Tibial nerve (tissue), 4 donors: ENCODE measurements at regions not wholly inside any gene's neighbourhood (a gene's known extent, or its start where the extent isn't known, plus 50 kb on each side); places are given as distances from the start of the nearest gene placed in this dataset.

Source experiments
- DNase-seq, 2 donors: peaks; one replicate each; pipeline ENCODE4 v3.0.0-alpha.2; 2019; ENCODE audit warnings: low spot score in 2 of 2
- H3K27ac ChIP-seq, 4 donors: fragments of 200-600 bp; sonication (generic) in 3 of 4; one replicate each; pipeline ENCODE4 v1.5.1; 2017 to 2019; ENCODE audit warnings: mild to moderate bottlenecking in 1 of 4
- H3K27me3 ChIP-seq, 2 donors: fragments of 200-600 bp; sonication (generic) in 1 of 2; one replicate each; pipeline versions ENCODE4 v1.5.1 to v1.6.0; 2017 to 2019
- H3K36me3 ChIP-seq, 3 donors: fragments of 200-600 bp; sonication (generic); one replicate each; pipeline ENCODE4 v1.5.1; 2018 to 2019
- H3K4me1 ChIP-seq, 4 donors: fragments of 200-600 bp; sonication (generic) in 3 of 4; one replicate each; pipeline ENCODE4 v1.5.1; 2017 to 2019
- H3K4me3 ChIP-seq, 4 donors: fragments of 200-600 bp; sonication (generic) in 3 of 4; one replicate each; pipeline ENCODE4 v1.5.1; 2017 to 2019; ENCODE audit warnings: mild to moderate bottlenecking in 1 of 4, moderate library complexity in 1 of 4
- H3K9me3 ChIP-seq, 4 donors: fragments of 200-600 bp; sonication (generic) in 3 of 4; one replicate each; pipeline ENCODE4 v1.5.1; 2017 to 2019
- EP300 ChIP-seq, 2 donors: sonication (generic); formaldehyde crosslinking; IDR thresholded peaks; one replicate each; pipeline ENCODE4 v1.6.1; 2017; ENCODE audit warnings: antibody characterized with exemption in 2 of 2, mild to moderate bottlenecking in 1 of 2
- POLR2A ChIP-seq, 2 donors: fragments of 450-650 bp; IDR thresholded peaks; one replicate each; pipeline ENCODE4 v1.6.1; 2017; ENCODE audit warnings: antibody characterized with exemption in 2 of 2, mild to moderate bottlenecking in 2 of 2, moderate library complexity in 2 of 2
- WGBS, 2 donors: methylation state at CpG; one replicate each; pipeline ENCODE4 v1.1.5; 2018; 5-methylcytosine and 5-hydroxymethylcytosine counted together
- TF ChIP-seq, protein P1 (sequence below), 5 experiments: fragments of 200-600 bp in 3 of 5; fragments of 450-650 bp in 2 of 5; sonication (generic) in 3 of 5; IDR thresholded peaks; one replicate each; pipeline ENCODE4 v1.5.1; 2016 to 2019; ENCODE audit warnings: antibody characterized with exemption in 5 of 5, mild to moderate bottlenecking in 3 of 5, moderate library complexity in 2 of 5

DNA sequence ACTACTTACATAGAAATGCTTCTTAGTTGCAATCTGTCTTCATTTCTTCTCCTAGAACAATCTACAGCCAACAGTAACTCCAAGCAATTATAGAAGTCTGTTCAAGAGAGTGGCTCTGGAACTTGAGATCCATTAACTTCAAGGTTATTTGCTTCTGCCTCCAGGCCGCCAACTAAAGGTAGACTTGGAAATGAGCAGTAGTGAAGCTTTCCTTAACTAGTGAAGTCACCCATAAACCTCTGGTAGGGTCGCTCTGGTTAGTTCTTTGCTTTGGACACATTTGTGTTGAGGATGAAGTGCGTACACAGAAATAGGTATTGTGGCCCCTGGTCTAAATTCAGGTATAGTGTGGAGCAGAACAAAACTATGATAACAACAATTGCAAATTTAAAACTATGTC lies 809.9 kb upstream of the RGS18 start:
- no peak for DNase-seq
- WGBS, 2 donors: 93 to 94% methylated on average over 3 of the region's 3 CpGs

DNA sequence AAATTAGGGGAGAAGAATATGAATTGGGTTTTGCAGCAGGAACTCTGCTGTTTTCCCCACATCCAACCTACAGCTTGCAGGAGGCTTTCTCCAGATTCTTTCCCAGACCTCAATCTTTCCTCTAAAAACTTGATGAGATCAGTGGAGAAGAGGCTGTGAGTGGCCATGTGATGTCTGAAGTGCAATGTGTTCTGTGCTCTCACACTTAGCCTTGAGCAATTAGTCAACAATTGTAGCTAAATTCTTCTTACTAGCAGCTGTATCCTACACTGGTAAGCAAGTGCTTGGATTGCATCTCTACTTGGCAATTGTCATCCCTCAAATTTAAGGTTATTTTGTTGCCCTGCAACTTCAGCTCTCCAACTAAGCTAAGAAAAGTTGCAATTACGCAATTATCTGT lies 807.3 kb upstream of the RGS18 start:
- no peak overlapping the region for H3K4me3 ChIP-seq
- no peak for DNase-seq
- no peaks in the 10 kb centered on the region for H3K36me3 ChIP-seq
- H3K27ac ChIP-seq: no peak overlapping the region
- H3K27me3 ChIP-seq: no peaks in the 10 kb centered on the region
- TF ChIP-seq POLR2A (IDR thresholded peaks at IDR 0.05): no peak
- TF ChIP-seq EP300 (IDR thresholded peaks at IDR 0.05): no peak
- TF ChIP-seq, protein P1, sequence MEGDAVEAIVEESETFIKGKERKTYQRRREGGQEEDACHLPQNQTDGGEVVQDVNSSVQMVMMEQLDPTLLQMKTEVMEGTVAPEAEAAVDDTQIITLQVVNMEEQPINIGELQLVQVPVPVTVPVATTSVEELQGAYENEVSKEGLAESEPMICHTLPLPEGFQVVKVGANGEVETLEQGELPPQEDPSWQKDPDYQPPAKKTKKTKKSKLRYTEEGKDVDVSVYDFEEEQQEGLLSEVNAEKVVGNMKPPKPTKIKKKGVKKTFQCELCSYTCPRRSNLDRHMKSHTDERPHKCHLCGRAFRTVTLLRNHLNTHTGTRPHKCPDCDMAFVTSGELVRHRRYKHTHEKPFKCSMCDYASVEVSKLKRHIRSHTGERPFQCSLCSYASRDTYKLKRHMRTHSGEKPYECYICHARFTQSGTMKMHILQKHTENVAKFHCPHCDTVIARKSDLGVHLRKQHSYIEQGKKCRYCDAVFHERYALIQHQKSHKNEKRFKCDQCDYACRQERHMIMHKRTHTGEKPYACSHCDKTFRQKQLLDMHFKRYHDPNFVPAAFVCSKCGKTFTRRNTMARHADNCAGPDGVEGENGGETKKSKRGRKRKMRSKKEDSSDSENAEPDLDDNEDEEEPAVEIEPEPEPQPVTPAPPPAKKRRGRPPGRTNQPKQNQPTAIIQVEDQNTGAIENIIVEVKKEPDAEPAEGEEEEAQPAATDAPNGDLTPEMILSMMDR (IDR thresholded peaks at IDR 0.05): no peak
- no peaks in the 10 kb centered on the region for H3K4me1 ChIP-seq
- no peaks in the 10 kb centered on the region for H3K9me3 ChIP-seq
- 0% methylated on average over 1 of the region's 1 CpG for WGBS, 2 donors

More for the DNA sequence above, 809.9 kb upstream of the RGS18 start:
- TF ChIP-seq, protein P1 (IDR thresholded peaks at IDR 0.05): no peak
- TF ChIP-seq EP300 (IDR thresholded peaks at IDR 0.05) (no peak), POLR2A (IDR thresholded peaks at IDR 0.05) (no peak)
- Histone ChIP-seq H3K4me3 (no peak overlapping the region), H3K9me3 (no peaks in the 10 kb centered on the region), H3K27me3 (no peaks in the 10 kb centered on the region), H3K4me1 (no peaks in the 10 kb centered on the region), H3K27ac (no peak overlapping the region), H3K36me3 (no peaks in the 10 kb centered on the region)

DNA sequence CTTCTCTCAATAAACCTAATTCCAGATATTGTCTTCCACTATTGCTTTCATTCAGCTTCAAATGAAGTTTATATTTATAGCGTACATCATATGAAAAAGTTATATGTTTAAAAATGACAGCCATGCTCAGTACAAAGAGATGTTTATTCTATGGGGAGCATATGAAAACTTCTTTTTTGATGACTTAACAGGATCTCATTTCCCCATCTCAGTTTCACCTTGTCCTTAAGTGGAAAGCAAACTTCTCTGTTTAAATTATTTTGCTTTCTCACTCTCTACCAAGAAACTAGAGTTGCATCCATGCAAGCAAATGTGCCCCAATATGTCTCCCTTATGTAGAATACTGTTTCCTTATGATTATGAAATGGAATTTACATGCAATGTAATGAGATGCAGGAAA lies 799.5 kb upstream of the RGS18 start:
- Histone ChIP-seq H3K9me3 (no peaks in the 10 kb centered on the region), H3K36me3 (no peaks in the 10 kb centered on the region), H3K4me3 (no peak overlapping the region), H3K4me1 (no peaks in the 10 kb centered on the region), H3K27me3 (no peaks in the 10 kb centered on the region), H3K27ac (no peak overlapping the region)
- no peak for TF ChIP-seq EP300 (IDR thresholded peaks at IDR 0.05)
- TF ChIP-seq POLR2A (IDR thresholded peaks at IDR 0.05): no peak
- TF ChIP-seq, protein P1 (IDR thresholded peaks at IDR 0.05): no peak
- no peak for DNase-seq
- WGBS, 2 donors: 78 to 84% methylated on average over 1 of the region's 1 CpG

DNA sequence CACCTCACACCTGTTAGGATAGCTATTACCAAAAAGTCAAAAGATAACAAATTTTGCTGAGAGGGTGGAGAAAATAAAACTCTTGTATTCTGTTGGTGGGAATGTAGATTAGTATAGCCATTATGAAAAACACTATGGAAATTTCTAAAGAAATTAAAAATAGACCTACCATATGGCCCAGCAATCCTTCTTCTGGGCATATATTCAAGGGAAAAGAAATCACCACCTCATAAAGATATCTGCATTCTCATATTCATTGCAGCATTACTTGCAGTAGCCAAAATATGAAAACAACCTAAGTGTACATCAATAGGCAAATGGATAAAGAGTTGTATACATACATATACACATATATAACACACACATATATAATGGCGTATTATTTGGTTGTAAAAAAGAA lies 791.6 kb upstream of the RGS18 start:
- no peaks in the 10 kb centered on the region for H3K36me3 ChIP-seq
- 93% methylated on average over 1 of the region's 1 CpG for WGBS, 2 donors
- no peak for DNase-seq
- no peak for TF ChIP-seq EP300 (IDR thresholded peaks at IDR 0.05)
- TF ChIP-seq POLR2A (IDR thresholded peaks at IDR 0.05): no peak
- TF ChIP-seq, protein P1 (IDR thresholded peaks at IDR 0.05): no peak
- H3K4me3 ChIP-seq: no peak overlapping the region
- no peaks in the 10 kb centered on the region for H3K4me1 ChIP-seq
- H3K27me3 ChIP-seq: no peaks in the 10 kb centered on the region
- H3K9me3 ChIP-seq: peaks cover 0 to 5% (median 0%) of the 10 kb centered on the region in 4 donors
- no peak overlapping the region for H3K27ac ChIP-seq

DNA sequence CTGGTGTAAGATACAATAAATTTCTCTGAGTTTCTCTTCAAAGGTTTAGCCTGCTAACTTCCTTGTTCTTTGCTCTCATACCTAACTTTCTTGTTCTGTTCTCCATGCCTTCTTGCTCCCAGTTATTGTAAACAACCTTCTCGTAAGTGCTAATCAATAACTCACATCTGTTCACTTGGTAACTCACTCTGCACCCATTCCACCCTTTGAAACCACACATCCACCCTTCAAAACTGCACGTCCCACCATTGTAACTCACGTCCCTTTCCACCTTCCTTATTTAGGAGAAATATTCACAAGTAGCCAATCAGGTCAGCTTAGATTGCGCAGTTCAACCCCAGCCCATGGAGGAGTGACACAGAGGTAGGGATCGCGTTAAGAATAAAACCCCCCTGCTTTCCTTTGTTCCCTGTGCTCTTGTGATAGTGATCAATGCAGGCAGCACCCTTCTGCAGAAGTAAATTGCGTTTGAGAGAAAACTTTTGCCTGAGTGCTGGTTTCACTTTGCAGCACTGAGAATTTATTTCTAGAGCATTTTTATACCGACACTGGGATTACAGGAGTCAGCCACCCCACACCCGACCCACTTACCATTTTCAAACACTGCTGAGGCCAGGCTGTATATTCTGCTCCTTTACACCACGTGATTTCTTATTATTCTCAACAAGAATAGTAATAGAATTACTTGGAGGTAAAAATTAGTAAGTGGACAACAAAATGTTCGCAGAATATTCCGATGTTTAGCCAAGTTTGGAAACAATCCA lies 789.2 kb upstream of the RGS18 start:
- TF ChIP-seq, protein P1 (IDR thresholded peaks at IDR 0.05): no peak
- TF ChIP-seq POLR2A (IDR thresholded peaks at IDR 0.05): no peak
- no peak for TF ChIP-seq EP300 (IDR thresholded peaks at IDR 0.05)
- H3K9me3 ChIP-seq: peaks cover 0 to 5% (median 2%) of the 10 kb centered on the region in 4 donors
- no peak overlapping the region for H3K27ac ChIP-seq
- DNase-seq: no peak
- H3K4me3 ChIP-seq: no peak overlapping the region
- H3K27me3 ChIP-seq: no peaks in the 10 kb centered on the region
- H3K4me1 ChIP-seq: no peaks in the 10 kb centered on the region
- WGBS, 2 donors: 73 to 74% methylated on average over 12 of the region's 12 CpGs
- H3K36me3 ChIP-seq: no peaks in the 10 kb centered on the region
